Thyroid gland (tissue), 4 donors: ENCODE measurements at regions not wholly inside any gene's neighbourhood (a gene's known extent, or its start where the extent isn't known, plus 50 kb on each side); places are given as distances from the start of the nearest gene placed in this dataset.

Source experiments
- POLR2A ChIP-seq, 2 donors: fragments of 450-650 bp; IDR thresholded peaks; one replicate each; pipeline ENCODE4 v1.6.1; 2017; ENCODE audit warnings: antibody characterized with exemption in 2 of 2, mild to moderate bottlenecking in 2 of 2, moderate library complexity in 1 of 2
- TF ChIP-seq, protein P1 (sequence below), 6 experiments: fragments of 200-600 bp in 3 of 6; fragments of 450-650 bp in 3 of 6; sonication (generic) in 3 of 6; IDR thresholded peaks; one replicate each; pipeline ENCODE4 v1.5.1; 2016 to 2019; ENCODE audit warnings: antibody characterized with exemption in 6 of 6, mild to moderate bottlenecking in 2 of 6, inconsistent platforms in 1 of 6, moderate library complexity in 1 of 6

DNA sequence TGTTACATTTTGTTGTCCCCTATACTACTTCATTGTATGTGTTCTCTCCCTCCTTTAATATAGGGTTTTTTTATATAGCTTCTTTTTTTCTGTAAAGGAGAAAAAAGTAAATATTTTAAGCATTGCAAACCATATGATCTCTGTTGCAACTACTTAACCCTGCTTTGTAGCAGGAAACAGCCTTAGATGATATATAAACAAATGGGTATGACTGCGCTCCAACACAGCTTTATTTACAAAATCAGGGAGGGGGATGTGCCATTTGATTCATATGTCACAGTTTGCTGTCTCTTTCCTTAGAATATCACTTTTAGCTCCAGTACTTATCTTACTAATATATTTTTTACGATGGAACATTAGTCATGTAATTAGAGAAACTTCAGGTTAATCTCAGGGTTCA lies 155.2 kb upstream of the GNAI1 start:
- TF ChIP-seq, protein P1, sequence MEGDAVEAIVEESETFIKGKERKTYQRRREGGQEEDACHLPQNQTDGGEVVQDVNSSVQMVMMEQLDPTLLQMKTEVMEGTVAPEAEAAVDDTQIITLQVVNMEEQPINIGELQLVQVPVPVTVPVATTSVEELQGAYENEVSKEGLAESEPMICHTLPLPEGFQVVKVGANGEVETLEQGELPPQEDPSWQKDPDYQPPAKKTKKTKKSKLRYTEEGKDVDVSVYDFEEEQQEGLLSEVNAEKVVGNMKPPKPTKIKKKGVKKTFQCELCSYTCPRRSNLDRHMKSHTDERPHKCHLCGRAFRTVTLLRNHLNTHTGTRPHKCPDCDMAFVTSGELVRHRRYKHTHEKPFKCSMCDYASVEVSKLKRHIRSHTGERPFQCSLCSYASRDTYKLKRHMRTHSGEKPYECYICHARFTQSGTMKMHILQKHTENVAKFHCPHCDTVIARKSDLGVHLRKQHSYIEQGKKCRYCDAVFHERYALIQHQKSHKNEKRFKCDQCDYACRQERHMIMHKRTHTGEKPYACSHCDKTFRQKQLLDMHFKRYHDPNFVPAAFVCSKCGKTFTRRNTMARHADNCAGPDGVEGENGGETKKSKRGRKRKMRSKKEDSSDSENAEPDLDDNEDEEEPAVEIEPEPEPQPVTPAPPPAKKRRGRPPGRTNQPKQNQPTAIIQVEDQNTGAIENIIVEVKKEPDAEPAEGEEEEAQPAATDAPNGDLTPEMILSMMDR (IDR thresholded peaks at IDR 0.05): no peak
- no peak for TF ChIP-seq POLR2A (IDR thresholded peaks at IDR 0.05)
